Astrocyte of the hippocampus (primary cell): ENCODE measurements at regions not wholly inside any gene's neighbourhood (a gene's known extent, or its start where the extent isn't known, plus 50 kb on each side); places are given as distances from the start of the nearest gene placed in this dataset.
"Not testable (repeated sequence)": the region's sequence is repeated elsewhere in the genome, so short reads cannot be mapped to it uniquely, and the experiment has no call there.

Experiments used
- DNase-seq: peaks from one replicate; pipeline ENCODE4 v3.0.0; 2011; ENCODE audit warnings: low read depth, low spot score

DNA sequence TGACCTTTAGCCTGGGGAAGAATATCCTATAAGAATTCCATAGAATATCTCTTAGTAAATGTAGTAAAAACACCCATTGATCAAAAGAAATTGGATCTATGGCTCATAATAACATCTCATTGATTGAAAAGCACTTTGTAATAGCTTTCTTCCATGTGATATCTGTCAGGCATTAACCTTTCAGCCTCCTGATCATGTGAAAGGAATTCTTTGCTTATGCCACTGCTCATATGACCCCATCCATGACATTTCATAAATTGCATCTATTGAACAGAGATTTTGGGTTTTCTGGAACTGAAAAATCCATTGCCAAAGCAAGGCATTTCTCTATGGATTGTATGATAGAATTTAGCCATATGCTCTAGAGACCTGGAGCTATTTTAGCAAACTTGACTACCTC, 519.3 kb upstream of the PFKP start:
- DNase-seq = no peak

DNA sequence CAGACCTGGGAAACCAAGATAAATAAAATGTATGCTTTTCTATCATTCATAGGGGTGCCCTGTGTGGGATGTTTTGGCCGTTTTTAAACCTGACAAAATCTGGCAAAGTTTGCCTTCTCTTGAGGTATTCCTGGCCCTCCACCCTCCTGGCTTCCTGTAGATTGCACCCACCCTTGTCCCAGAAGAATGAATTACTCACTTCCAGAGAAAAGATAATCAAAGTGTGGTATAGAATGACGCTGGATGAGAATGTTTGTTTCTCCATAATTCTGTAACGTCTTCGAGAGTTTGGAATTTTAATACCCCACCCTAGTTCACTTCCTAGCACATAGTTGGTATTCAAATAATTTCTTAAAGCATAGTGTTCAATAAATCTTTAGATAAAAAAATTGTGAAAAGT, 519.7 kb upstream of the PFKP start:
- no peak for DNase-seq

DNA sequence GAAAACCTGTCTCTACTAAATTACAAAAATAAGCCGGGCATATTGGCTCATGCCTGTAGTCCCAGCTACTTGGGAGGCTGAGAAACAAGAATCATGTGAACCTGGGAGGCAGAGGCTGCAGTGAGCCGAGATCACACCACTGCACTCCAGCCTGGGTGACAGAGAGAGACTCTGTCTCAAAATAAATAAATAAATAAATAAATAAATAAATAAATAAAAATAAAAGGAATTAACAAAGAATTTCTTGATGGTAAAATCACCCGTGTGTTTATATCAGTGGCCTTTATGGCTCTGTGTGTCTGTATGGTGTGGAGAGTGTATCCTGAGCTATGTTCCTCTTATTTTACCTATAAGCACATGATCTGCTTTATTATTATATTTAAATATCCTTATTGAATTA, 520.5 kb upstream of the PFKP start:
- not testable (repeated sequence) for DNase-seq

DNA sequence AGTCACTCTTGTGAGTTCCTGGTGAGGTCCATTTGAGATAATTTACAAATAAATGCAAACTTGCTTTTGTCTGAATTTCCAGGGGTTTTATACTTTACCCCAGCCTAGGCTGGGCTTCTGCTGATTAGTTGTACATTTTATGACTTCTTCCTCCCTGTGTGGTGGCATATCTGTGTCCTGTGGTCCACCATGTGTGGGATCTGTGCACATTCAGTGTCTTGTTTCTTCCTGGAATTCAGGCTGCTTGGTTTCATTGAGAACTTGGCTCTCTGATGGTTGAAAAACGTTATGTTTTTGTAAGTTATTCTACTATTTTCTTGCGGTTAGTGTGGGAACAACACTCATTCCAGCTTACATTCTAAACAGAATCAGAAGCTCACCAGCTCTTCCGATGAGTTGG, 523.4 kb upstream of the PFKP start:
- no peak for DNase-seq

DNA sequence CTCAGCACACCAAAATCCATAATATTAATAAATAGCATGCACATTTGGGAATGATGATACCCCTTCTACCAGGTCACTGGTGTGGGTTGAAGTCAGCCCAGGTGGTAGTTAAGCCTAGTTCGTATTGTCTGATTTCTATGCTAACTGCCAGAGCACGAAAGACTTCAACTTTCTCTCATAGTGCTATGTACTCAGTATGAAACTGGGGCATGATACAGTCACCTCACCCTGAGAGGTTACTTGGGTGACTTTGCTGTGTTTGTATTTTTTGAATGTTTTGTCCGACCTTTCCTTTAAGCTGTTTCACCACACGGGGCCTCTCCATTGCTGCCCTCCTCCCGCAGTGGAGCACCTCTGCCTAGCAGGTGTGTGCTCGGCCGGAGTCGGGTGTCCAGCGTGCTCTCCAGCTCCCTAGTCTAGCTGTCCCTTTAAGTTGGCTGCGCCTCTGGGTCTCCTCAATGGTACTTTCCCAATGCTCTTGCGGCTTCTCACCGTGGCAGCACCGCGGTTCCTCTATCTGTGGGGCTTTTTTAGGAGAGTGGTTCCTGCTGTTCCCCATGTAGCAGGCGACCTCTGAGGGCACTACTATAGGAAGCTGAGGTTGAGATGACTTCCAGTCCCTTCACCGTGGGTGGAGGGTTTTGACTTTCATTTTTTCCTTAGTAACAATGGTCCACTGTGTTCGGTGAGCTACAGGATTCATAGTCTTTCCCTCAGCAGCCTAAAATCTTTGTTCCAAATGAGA, 524.0 kb upstream of the PFKP start:
- DNase-seq = no peak

DNA sequence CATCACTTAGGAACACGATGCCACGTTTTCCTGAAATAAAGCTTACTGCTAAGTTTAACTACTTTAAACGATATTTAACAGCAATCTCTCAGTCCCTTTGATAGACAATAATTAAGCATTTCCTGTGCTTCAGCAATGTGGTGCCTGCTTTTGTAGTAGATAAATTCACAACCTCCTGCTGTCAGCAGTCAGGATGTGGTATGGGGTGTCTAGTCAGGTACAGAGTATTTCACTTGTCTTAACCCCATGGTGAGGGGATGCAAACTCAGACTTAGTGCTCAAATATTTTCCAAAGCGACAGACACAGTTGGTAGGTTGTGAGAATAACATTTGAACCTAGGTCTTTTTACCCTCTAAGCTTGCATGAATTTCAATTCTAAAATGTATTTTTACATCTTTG, 526.2 kb upstream of the PFKP start:
- DNase-seq = no peak

DNA sequence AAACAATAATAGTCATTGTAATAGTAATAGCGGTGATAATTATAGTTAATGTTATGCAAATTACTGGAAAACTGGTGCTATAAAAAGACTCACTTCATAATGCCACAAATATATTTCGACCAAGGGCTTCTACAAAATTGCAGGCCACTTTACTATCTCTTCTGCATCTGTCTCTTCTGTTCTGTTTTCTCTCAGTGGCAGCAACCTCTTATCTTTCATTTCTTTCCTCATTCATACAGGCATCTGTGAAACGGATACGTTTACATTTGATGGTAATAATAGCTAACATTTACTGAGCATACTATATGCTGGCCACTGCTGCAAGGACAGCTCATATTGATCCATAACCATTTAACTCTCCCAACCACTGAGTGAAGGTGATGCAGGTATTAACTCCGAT, 537.4 kb upstream of the PFKP start:
- no peak for DNase-seq

DNA sequence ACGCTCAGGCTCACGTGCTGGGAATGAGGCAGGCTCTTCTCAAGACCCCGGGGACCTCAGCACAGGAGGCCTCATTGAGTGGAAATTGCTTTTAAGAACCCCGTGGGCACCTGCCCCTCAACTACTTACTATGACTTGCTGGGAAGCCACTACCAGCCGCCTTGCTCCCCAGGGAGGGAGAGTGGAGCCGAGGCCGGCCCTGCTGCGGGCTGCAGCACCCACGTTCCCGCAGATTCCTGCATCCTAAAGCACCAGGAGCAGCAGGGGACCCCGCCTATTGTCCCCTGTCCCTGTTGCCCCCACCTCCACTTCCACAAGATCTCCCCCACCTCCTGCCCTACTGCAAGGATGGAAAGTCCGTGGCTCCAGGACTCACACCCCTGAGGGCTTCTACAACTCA, 541.6 kb upstream of the PFKP start:
- DNase-seq = no peak

DNA sequence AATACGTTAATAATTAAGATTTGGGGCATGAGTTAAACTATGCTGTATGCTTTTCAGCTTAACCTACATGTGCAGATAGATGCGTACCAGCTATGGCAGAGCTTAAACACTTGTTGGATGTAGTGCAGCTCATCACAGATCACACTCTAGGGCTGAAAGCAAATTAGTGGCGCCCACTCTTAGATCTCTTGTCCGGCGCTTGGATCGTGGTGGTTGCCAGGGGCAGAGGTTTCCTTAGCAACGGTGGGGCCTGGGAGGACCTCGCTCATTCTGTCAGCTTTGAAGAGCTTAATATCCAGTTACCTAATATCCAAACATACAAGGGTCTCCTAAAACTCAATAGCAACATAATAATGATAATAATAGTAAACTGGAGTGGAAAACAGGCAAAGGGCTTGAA, 548.2 kb upstream of the PFKP start:
- DNase-seq = no peak

DNA sequence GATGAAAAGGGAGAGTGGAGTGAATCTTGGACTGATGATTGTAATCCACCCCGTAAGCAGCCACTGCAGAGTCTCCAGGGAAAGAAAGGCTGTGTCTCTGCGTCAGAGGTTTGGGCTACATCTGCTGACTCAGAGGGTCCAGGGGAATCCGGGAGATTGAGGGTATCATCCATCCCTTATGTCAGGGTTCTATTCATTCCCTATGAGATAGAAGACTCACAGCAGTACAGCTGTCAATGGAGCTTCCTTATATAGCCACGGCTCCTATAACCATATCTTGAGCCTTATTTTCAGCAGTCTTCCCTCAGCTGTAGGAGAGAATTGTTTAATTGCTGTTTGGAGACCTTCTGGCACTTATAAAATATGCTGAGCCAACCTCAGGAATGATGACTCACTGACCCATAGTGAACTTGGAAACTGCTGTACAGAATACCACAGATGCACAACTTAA, 558.2 kb upstream of the PFKP start:
- peak; percentile 83 for DNase-seq

DNA sequence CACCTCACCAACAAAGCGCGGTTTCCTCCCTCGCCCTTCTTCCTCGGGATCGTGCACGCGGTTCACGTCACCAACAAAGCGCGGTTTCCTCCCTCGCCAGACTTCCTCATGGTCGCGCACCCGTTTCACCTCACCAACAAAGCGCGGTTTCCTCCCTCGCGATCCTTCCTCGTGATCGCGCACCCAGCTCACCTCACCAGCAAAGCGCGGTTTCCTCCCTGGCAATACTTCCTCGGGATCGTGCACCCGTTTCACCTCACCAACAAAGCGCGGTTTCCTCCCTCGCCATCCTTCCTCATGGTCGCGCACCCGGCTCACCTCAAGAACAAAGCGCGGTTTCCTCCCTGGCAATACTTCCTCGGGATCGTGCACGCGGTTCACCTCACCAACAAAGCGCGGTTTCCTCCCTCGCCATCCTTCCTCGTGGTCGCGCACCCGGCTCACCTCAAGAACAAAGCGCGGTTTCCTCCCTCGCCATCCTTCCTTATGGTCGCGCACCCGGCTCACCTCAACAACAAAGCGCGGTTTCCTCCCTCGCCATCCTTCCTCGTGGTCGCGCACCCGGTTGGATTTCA, 565.9 kb upstream of the PFKP start:
- not testable (repeated sequence) for DNase-seq

DNA sequence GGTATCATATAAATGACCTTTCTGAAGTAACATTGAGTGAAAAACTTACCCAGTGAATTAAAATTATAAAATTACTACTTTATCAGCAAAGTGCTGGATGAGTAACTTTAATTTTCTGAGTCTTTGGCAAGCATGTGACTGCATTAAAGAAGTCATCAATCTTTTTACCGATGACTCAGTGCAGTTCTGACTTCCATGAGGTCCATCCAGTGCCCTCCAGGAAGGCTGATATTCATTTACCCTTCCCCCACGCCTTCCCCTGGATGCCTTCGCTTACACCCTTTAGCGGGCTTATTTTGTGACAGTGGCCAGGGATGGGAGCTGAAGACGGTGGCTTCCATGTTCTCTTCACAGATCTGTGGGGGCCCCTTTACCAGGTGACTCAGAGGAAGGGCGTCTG, 572.9 kb upstream of the PFKP start:
- no peak for DNase-seq

DNA sequence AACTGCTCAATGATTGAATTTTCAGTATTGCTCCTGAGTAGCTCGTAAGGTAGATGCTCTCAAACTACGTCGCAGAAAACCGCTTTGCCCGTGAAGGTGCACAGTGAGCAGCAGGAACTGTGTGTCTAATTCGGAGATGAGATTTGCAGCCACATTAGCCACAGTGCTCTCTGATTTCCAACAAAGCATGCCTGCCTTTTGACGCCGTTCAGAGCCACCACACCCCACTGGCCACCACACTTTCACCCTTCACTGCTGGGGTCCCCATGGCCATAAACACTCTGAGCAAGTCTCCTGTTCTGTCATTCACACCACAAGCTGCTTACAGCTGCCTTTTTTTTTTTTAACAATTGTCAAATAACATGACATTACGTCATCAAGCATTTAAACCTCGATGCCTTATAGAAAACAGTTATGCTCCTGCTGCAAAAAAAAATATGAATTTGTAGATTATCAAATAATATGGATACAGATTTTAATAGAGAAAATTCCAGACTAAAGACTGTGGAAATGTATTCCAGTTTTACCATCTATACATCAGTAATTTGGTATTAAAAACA, 578.8 kb upstream of the PFKP start:
- DNase-seq = no peak

DNA sequence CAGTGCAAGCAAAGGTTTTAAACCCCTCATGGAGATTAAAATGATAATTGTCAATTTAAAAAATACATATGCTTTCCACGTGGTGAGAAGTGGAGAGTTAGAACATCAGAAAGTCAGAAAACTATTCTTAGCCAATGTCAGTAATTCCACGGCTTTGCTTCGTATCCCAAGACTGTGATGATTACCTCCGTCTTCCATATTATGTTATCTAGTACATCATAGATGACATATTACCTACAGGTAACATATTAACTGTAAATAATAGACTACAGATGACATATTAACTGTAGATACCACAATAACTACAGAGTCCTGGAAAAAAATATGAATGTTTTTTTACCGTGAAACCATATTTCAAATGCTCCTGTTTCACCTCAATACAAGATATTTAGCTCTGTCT, 579.4 kb upstream of the PFKP start:
- no peak for DNase-seq

DNA sequence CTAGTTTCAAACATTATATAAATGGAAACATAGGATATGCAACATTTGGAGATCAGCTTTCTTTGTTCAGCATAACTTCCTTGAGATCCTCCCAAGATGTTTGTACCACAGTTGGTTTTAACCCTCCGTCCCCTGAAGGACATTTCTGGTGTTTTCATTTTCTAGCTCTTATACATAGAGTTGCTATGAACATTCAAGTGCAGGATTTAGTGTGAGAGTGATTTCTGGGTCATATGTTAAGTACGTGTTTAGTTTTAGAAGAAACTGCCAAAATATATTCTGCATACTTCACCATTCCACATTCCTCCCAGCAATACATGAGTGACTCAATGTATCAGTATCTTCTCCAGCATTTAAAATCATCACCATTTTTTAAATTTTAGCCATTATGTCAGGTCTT, 588.7 kb upstream of the PFKP start:
- DNase-seq = no peak

DNA sequence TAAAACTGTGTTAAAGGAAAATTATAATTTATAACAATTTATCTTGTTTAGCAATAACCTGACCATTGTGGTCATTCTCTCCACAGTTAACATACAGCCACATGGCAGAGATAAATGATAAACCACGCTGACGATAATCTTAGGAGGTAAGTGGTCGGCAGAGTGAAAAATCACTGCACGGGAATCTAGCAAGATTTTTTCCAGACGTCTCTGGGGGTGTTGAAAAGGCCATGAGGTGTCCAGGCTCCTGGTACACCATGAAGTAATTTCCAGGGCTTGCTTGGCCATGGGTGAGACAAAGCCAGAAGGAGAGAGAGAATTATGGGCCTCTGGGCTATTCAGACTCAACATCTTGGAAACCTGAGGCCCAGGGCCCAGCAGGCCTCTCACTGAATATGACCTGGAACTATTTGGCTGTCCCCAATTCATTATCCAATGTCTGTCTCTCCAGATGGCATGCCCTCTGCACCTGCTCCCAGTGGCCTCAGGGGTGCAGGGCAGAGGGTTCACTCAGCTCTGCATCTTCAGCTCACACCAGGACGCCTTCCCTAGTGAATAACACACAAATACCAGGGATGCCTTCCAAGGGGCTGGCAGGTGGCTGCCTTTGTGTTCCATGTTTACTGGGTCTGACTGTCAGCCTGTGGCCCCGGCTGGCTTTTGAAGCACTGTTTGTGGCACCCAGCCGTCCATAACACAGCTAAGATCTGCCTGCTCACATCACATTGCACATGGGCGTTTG, 590.4 kb upstream of the PFKP start:
- DNase-seq = no peak

DNA sequence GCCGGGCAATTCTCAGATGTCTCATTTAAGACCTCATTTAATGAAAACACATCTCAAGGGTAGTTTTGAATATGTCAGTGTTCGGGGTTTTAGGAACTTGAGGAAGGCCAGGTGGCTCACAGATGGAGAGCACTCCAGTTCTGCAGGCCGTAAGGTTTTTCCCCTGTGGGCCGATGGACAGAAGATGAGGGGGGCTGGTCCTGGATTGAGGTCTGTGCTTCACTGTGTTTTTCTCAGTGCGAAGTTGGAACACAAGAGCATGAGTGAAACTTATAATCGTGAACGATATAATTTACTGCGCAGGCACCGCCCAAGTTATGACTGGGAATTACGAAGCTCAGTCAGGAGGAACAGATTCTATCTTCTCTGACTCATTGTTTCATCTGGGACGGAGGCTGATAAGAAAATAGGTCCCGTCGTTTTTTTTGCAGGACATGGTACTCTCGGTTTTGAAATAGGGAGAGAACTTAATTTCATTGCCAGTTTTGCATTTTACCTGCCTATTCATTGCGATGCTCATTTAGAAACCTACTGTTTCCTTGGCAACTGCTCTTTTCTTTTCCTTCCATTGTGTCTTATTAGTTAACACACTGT, 591.0 kb upstream of the PFKP start:
- no peak for DNase-seq

DNA sequence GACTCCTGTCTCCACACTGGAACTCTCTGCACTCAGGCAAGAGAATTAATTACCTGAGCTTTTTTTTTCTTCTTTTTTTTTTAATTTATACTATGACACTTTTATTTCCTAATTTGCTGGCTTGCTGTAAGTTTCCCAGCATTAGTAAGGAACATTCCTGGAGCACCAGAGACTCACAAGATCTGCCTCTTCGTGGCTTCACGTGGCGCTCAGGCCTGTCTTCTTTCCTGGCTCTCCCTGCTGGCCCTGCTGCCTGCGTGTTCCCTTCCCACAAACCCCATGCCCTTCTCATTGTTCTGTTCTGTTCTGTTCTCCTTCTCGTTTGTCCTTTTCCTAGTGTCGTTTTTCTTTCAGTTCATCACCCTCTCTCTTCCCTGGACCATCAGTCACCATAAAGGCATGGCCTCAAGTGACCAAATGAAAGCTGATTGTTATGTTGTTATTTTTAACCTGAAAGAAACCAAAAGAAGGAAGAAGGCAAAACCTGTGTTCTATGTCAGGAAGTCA, 591.6 kb upstream of the PFKP start:
- no peak for DNase-seq

DNA sequence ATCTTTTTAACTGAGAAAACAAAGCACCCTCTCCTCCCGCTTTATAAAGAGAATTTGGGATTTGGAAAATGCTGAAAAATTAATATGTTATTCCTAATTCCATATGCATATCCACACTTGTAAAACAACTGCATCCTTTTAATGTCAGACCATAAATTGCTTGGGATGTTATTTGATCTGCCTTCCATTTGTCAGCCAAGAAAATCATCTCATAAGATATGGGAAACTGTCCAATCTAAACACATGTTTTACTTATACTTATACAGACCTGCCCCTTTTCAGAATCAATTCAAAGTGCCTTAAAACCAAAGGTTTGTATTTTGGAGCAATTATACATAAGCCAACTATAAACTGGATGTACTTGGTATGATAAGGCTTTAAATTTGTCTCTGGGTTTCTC, 595.5 kb upstream of the PFKP start:
- no peak for DNase-seq

DNA sequence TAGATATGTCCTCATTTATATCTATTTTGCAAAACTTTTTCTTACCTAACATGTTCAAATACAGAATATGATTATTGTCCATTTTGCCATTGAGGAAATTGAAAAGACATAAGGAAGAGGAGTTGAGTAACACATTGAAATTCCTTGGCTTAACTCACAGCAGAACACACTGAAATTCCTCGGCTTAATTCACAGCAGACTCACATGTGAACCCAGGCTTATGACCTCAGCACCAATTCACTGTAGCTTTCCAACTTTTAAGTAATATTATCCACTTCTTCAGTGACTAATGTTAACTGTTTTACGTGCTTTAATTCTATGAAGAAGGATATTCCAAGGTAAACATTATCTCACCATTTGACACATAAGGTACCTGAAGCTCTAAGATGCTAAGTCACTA, 597.5 kb upstream of the PFKP start:
- DNase-seq = no peak

DNA sequence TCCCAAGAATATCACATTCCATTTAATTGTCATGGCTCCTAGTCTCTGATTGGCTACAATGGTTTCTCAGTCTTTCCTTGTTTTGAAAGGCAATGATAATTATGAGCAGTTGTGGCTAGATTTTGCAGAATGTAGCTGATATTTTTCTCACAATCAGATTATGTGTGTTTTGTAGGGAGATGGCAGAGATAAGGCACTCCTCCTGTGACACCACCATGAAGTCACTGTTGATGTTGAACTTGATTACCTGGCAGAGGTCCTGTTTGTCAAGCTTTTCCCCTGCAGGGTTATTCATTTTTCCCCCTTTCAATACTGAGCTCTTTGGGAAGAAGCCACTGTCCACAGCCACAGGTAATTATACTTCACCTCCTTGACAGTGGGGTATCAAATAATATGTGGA, 602.9 kb upstream of the PFKP start:
- DNase-seq = no peak

DNA sequence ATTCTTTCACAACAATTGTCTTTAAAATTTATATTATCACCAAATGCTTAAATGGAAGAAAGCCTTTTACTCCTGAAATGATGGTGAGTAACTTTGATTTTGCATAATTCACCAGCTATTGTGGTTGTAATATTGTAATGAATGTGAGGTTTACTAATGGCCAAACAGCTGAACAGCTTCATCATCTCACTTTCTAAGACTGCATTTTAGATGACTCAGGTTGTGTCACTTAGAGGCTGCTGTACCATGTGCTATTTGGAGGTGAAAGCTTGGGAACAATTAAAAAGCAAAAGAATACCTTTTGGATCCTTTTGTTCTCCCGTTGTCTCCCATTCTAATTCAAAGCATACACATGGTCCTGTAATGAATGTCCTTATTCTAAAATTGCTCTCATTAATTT, 604.0 kb upstream of the PFKP start:
- DNase-seq = peak; percentile 10
